Stimulated activated naive CD4-positive, alpha-beta T cell treated with Interleukin-2 at 50 U/mL for 16 hours (primary cell): ENCODE measurements at regions not wholly inside any gene's neighbourhood (a gene's known extent, or its start where the extent isn't known, plus 50 kb on each side); places are given as distances from the start of the nearest gene placed in this dataset.

ENCODE experiments used
- DNase-seq: peaks from one replicate; lab custom pipeline; 2025; lab: John Stamatoyannopoulos, UW

GRCh38 chr10:128854204-128854603 is 612.8 kb upstream of the MGMT start:
- no peak for DNase-seq

- DNase-seq: no peak
Observed at GRCh38 chr10:128854963-128855362, 612.1 kb upstream of the MGMT start.

- no peak for DNase-seq
Observed at GRCh38 chr10:128855618-128856428, 611.2 kb upstream of the MGMT start.

- no peak for DNase-seq
Observed at GRCh38 chr10:128859738-128860386, 607.2 kb upstream of the MGMT start.

GRCh38 chr10:128860574-128860973 is 606.5 kb upstream of the MGMT start:
- DNase-seq: no peak

- DNase-seq: no peak
Observed at GRCh38 chr10:128861018-128861901, 605.8 kb upstream of the MGMT start.

GRCh38 chr10:128863411-128863810 is 603.6 kb upstream of the MGMT start:
- DNase-seq: no peak

- DNase-seq: no peak
Observed at GRCh38 chr10:128863823-128864405, 603.1 kb upstream of the MGMT start.

GRCh38 chr10:128864554-128865295 is 602.3 kb upstream of the MGMT start:
- no peak for DNase-seq

- no peak for DNase-seq
Observed at GRCh38 chr10:128865436-128866195, 601.4 kb upstream of the MGMT start.

GRCh38 chr10:128866551-128866950 is 600.5 kb upstream of the MGMT start:
- no peak for DNase-seq

- no peak for DNase-seq
Observed at GRCh38 chr10:128867210-128867609, 599.8 kb upstream of the MGMT start.

- no peak for DNase-seq
Observed at GRCh38 chr10:128867819-128868218, 599.2 kb upstream of the MGMT start.

GRCh38 chr10:128868481-128868880 is 598.6 kb upstream of the MGMT start:
- no peak for DNase-seq

- DNase-seq: no peak
Observed at GRCh38 chr10:128869101-128869749, 597.8 kb upstream of the MGMT start.

GRCh38 chr10:128870830-128871597 is 596.0 kb upstream of the MGMT start:
- no peak for DNase-seq

- DNase-seq: no peak
Observed at GRCh38 chr10:128871671-128872231, 595.3 kb upstream of the MGMT start.

GRCh38 chr10:128873411-128874054 is 593.5 kb upstream of the MGMT start:
- DNase-seq: no peak

- no peak for DNase-seq
Observed at GRCh38 chr10:128874331-128874730, 592.7 kb upstream of the MGMT start.
